NCI-H2081 (cell line): ENCODE measurements at regions not wholly inside any gene's neighbourhood (a gene's known extent, or its start where the extent isn't known, plus 50 kb on each side); places are given as distances from the start of the nearest gene placed in this dataset.
"Not testable (repeated sequence)": the region's sequence is repeated elsewhere in the genome, so short reads cannot be mapped to it uniquely, and the experiment has no call there.

ENCODE experiments used
- DNase-seq, 2 experiments: peaks; one replicate each; lab custom pipeline; 2025; lab: John Stamatoyannopoulos, UW

DNA sequence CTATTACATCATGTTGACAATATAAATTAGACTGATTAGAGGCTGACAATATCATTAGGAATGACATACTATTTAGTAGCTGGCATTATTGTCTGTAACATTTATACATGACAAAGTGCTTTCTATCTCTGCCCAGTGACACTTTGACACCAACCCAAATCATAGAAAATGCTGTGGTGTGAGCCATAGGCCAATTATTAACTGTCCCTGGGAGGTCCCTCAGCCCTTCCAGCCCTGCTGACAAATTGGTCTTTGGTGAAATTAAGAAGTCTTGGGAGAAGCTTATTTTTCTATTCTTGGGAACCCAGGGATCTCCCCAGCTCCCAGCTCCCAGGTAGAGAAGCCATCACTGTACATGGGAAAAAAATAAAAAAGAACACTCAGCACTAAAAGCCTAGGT, 179.6 kb downstream of the AIPL1 start:
- no peak for DNase-seq

DNA sequence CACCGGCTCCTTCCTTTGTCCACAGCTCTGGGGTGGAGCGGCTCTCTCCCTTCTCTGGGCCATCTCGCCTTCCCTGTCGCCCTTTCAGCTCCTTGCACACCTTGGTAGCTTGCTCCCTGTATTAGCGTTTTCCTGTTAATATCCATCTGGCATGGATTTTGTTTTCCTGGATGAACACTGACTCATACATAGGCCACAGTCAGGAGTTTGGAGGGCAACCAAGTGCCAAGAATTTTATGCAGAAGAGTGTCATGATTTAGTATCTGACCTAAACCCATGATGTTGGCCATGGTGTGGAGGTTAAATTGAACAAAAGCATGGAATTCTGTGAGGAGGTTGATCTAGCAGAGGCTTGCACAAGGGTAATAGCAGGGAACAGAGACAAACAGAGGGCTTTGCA, 180.9 kb downstream of the AIPL1 start:
- no peak for DNase-seq

DNA sequence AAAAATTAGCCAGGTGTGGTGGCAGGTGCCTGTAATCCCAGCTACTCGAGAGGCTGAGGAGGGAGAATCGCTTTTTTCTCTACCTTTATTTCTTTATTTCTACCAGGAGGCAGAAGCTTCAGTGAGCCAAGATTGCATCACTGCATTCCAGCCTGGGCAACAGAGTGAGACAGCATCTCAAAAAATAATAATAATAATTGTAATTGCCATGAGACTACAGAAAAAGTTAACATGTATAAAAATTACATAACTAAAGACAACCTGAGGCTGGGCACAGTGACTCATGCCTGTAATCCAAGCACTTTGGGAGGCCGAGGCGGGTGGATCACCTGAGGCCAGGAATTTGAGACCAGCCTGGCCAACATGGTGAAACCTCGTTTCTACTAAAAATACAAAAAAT, 181.5 kb downstream of the WSCD1 start:
- DNase-seq: not testable (repeated sequence)

DNA sequence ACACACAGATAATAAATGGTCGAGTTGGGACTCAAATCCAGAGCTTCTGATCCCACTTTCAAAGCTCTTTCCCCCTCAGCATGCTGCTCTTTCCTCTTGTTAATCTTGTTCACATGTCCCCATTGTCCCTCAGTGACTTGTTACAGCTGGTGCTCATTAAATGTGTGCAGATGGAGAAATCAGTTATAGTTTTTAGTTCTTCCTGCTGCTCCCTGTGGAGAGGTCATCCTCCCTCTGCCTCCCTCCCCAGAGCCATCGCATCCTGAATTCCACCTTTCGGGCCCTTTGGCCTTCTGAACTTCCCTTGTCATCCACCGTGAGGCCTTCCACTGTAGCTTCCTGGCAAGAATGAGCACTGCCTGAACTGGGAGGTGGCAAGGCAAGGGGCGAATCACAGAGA, 179.6 kb downstream of the WSCD1 start:
- no peak for DNase-seq

DNA sequence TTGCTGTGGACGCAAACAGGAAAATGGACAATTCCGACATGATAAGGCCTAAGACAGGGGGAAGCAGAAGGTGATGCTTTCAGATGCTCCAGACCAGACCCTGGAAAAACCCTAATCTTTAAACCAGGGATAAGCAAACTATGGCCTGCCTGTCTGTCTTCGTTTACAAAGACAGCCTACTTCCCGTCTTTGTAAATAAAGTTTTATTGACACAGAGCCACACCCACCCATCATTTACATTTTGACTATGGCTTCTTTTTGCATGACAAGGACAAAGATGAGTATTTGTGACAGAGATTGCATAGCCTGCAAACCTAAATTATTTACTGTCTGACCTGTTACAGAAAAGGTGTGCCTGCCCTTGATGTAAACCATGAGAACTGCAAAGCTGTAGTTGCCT, 177.9 kb downstream of the WSCD1 start:
- no peak for DNase-seq

DNA sequence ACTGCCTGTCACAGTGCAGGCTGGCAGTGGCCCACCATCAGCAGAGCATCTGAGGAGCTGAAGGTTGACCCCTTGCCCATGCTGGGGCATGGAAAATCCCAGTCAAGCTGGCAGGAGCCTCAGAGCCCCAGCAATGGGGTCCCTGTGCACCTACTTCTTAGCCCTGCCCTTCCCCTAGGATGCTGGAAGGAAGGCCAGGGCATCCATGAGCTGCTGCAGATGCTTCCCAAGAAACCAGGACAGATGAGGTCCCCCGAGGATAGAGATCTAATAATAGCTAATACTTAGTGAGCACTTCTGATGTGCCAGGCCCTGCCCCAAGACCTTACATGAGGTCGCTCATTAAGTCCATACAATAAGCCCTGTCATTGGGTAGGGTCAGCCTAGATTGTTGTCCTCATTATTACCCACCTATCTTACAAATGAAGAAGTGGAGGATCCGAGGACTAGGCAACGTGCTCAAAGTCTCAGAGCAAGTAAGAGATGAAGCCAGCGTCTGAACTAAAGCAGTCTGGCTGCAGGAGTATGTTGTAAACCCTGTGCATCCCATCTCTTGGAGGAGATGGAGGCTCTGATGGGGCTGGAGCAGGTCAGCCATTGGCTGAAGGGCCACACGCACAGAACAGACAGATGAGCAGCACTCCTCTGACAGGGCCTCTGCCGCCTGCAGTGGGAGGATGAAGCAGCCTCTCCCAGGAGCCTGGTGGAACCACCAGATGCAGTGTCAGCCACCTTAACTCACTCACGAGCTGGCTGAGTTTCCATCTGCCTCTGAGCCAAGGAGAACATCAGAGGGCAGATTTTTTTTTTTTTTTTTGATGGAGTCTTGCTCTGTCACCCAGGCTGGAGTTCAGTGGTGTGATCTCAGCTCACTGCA, 175.4 kb downstream of the WSCD1 start:
- DNase-seq: no peak

DNA sequence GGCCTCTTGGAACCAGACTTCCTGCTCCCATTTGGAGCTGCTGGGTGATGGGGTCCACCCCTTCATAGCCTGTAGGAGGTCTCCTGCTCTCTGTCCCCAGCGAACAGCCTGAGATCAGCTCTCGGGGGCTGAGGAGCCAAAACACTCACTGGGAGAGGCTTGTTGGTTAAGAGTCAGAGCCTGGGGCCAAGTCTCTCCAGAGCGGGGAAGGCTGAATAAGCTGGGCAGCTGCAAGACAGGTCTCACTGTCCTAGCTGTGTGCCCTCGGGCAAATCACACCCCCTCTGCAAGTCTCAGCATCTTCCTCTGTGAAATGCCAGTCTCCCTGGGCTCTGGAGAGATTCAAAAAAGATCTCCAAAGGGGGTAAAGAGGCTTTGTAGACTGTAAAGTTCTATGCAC, 174.6 kb downstream of the WSCD1 start:
- no peak for DNase-seq

DNA sequence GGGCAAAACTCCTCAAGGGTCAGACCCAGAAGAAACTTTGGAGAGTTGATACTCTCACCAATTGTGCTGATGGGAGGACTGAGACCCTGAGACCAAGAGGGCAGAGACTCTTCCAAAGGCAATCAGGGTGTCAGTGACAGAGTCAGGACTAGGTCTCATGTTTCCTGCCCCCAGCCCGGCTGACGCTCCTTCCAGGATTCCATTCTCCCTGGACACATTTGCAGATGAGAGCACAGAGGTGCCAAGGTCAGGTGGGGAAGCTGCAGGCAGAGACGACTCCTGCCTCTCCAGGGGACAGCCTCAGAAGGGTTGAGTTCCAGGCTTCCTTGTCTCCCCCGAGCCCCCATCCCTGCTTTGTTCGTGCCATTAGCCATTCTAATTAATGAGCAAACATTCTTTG, 174.1 kb downstream of the WSCD1 start:
- DNase-seq: no peak

DNA sequence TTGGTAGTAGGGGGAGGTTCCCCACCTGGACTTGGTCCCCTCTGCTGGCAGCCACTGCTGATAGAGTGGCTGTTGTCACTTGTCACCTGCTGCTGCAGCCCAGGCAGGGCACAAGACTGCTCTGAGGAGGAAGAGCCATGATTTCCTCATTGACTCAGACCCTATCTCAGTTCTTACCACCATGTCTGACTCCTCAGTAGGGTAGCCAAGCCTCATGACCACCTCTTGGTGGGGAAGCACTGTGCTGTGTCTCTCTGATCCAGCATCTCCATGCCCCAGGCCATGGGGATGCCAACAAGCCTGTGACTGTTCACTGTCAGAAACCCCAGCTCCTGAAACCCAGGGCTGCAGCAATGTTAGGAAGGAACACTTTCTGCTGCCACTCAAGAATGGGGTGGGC, 173.0 kb downstream of the WSCD1 start:
- no peak for DNase-seq

DNA sequence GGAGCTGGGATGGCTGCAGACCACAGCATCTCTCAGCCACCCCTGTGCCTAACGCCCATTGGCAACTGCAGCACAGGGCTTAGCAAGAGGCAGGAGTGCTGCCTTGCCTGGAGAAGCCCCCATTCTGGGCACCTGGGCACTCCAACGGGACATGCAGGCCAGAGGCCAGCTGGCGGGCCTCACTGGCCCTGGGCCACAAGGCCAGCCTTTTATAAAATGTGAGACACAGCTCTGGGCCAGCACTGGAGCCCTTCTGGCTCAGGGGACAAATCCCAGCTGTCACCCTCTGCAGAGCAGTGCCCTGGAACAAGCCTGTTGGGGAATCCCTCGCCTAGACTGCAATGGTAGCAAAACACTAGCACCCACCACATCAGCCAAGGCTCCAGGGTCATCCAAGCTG, 171.8 kb downstream of the WSCD1 start:
- no peak for DNase-seq

DNA sequence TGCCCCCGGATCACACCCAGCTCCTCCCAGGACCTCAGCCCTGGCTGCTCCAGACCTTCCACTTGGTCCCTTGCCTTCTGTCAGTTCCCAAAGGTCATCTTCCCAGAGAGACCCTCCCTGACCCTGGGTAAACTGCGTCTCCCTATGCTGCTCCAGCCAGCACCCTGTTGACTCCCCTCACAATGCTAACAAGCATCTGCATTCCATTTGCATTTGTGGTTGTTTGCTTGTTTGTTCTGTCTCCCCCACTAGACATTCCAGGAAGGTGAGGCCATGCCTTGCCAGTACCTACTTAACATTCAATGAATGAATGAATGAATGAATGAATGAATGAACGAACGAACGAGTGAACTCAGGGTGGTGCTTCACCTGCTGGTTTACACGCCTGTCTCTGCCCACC, 171.2 kb downstream of the WSCD1 start:
- DNase-seq: no peak

DNA sequence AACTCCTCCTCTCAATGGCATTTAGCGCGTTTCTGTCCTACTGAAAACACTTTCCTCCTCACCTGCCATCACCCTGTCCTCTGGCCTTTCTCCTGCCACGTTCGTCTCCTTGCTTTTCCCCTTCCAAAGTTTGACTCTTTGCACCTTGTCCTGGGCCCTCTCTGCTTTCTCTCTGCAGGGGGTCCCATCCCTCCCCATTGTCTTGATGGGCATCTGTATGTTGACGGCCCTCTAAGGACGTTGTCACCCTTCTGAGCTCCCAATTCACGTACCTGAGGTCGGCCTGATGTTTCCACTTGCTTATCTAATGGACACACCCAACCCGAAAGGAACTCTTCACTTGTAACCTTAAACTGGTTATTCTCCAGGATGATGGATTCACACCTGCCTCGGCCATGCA, 170.4 kb downstream of the WSCD1 start:
- DNase-seq: no peak

DNA sequence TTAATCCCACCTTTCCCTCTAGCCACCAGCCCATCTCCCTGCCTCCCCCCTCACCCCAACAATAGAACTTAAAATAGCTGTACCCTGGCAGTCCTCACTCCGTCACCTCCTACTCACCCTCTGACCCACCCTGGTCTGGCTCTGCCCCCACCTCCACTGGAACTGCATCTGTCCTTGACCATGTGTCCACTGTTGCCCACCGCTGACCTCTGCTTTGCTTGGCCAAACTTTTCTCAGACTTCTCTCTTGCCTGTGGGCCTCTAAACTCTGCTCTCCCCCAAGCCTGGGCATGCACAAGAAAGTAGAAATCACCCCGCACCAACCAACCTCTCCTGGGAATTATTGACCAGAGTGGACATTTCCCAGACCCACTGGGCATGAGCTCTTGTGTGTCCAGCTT, 169.8 kb downstream of the WSCD1 start:
- no peak for DNase-seq

DNA sequence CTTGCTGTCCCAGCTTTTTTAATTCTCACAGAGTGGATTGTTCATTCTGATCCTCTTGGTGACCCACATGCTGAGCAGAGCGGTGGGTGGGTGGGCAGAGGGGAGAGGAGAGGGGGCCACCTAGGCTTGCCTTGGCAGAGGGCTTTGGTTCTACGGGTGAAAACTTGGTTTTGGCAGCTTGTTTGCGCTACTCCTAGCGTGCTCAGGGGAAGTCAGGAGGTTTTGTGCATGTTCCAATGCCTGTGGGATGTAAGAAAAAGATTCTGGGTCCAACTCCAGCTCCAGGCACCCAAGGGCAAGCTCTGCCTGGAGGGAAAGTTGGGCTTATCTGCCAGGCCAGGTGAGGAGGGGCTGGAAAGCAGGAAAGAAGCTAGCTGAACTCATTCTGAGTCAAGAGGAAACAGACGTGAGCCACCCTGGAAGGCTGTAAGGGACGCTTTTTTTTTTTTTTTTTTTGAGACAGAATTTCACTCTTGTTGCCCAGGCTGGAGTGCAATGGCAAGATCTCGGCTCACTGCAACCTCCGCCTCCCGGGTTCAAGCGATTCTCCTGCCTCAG, 169.1 kb downstream of the WSCD1 start:
- no peak for DNase-seq

DNA sequence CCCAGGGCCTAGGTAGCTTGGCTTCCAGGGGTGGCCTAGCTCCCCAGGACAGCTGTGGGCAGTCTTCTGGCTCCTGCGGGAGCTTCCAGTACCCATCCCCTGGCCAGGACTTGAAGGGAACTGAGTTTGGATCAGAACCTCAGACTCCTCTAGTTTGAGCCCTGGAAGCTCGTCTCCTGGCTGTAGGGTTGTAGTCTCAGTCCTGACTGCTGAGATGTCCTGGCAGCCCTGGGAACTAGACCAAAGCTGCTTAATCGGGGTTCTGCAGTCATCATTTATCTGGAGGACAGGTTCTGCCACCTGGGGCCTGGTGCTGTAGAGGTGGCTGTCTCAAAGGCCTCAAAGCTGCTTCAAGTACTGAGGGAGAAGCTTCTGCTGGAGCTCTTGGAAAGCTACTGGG, 163.7 kb downstream of the WSCD1 start:
- no peak for DNase-seq

DNA sequence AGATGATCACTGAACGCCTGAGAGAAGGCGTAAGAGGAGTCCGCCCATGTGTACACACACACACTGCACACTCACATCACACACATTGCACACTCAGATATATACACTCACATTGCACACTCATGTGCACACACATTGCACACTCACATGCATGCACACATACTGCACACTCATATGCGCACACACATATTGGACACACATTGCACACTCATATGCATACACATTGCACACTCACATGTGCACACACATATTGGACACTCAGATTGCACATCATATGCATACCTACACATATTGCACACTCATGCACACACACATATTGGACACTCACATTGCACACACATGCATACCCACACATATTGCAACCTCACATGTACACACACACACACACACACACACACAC, 163.2 kb downstream of the WSCD1 start:
- DNase-seq: no peak

DNA sequence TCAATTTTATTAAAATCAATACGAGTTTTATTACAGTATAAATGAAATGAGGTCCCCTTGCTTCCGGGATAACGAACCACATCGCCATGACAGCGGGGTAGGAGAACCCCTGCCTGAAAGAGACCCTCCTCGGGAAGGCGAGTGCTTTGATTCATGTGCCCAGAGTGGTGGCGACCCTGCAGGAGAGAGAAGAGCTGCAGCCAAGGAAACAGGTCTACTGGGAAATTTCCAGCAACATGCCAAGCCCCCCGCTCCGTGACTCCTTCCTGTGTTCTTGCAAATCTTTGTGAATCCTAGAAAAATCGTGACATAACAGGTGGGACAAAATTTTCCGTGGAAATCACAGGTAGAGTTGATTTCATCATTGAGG, 162.5 kb downstream of the WSCD1 start:
- no peak for DNase-seq

DNA sequence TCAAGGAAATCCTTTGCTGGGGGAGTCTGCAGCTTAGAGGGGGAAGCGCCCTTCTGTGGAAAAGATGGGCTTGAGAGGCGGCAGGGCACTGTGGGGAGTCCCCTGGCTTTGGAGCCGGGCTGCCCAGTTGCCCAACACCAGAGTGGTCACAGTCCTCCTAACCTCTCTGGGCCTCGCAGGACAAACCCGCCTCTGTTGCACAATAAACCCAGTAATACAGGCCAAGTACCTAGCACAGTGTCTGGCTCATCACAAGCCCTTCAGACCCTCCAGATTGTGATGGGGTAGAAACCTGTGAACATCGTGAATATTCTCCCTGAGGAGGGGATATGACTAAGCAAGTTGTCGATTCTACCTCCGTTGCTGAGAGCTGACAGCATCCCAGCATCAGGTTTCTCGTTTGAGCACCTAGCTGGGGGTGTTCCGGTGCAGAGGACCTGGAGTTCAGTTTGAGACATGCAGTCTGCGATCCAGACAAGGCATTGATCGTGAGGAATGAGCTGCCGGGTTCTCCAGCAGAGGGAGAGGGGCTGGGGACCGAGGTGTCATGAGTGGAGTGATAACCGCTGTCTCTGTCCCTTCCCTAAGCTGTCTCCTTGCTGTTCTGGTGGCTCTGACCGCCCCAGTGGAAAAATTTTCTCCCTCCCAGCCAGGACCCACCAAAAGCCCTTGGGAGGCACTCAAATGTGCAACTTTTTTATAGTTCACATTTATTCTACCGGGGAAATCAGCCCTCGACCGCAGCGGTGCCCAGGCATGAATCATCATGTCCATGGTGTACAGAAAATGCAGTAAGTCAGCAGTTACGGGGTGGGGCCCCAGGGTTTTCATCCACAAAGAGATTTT, 161.9 kb downstream of the WSCD1 start:
- no peak for DNase-seq

DNA sequence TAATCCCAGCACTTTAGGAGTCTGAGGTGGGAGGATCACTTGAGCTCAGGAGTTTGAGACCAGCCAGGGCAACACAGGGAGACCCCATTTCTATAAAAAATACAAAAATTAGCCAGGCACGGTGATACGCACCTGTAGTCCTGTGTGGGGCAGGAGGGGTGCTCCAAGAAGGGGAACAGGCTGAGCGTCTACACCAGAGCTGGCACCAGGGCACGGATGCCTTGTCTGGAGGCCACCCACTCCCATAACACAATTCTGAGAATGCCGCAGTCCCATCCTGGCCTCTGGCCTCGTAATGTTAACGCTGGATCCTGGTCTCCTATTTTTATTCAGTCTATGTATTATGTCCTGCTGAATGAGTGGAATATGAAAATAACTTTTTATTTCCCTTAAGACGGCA, 161.3 kb downstream of the WSCD1 start:
- DNase-seq: no peak

DNA sequence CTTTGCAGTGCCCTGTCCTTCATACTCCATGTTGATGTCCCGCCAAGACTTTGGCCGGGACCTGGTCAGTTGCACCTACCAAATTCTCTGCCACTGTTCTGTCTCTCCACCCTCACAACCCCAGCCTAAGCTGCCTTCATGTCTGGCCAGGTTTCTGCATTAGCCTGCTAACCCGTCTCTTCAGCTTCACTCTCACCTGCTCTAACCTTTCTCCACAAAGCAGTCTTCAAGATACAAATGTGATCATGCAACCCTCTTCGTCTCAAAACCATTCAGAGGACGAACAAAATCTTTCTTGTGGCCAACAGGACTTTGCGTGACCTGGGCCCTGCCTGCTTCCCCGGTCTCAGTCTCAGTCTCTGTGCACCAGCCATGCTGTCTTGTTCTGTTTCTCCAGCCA, 148.2 kb downstream of the WSCD1 start:
- no peak for DNase-seq

DNA sequence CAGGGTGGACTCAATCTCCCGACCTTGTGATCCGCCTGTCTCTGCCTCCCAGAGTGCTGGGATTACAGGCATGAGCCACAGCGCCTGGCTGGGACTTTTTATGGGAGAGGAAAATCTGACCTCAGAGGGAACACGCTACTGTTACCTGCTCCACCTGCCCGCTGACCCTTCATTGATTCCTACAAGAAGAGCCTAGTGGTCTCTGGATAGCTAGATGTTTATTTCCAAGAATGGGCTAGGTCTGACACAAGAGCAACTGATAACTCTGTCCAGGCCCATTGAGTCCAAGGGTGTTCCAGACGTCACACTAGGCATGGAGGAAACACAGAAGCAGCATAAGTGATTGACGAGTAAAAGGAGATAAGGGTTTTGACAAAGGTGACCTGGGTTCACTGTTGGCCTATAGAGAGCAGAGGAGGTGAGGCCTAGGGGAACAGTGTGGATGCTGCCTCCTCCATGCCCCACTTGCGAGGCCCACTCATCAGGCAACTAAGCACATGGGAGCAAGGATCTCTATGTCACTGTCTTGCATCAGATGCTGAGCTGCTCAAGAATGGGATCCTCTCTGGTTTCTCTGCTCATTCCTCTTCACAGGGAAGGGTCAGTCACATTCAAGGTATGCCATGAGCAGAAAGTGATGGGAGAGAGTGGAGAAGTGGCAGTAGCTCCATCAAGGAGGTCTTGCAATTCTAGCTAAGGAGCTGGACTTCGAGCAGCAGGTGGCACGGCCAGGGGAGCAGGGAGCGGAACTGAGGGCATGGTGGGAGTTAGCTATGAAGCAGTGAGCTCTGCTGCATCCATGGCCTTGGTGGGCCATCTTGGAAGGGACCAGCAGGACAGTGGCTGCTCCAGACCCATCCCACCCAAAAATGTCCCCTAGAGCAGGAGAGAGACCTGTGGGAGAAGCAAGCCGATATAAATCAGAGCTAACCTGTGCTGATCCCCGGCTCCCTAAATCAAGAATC, 145.2 kb downstream of the WSCD1 start:
- DNase-seq: no peak

DNA sequence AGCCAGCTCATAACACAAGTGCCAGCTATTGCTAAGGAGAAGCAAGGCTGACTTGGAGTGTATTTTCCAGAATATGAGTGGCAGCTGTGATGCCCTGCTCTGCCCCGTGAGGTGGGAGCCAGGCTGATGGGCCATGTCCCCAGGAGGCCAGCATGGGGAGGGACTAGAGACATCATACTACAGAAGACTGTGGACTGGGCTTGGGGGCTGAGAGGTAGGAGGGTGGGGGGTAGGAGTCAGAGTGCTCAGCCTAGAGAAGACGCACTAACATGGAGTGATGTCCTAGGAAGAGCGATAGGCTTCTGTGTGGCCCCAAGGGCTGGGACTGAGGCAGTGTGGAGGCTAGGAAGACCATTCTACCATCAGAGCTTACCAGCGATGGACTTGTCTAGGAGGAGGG, 143.7 kb downstream of the WSCD1 start:
- no peak for DNase-seq
